Astrocyte (in vitro differentiated cells and primary cell): ENCODE measurements at regions not wholly inside any gene's neighbourhood (a gene's known extent, or its start where the extent isn't known, plus 50 kb on each side); places are given as distances from the start of the nearest gene placed in this dataset.

Source experiments
- DNase-seq: peaks from one replicate; pipeline ENCODE4 v3.0.0-alpha.2; 2010; ENCODE audit warnings: low read depth
- FAIRE-seq: peaks from 2 replicates; lab custom pipeline; 2011; peaks lifted over from hg19 to GRCh38; lab: Jason Lieb, UNC
- H2AFZ ChIP-seq: 2 replicates; pipeline ENCODE4 v1.6.0; 2012; ENCODE audit warnings: low read depth, low read length, inconsistent platforms
- H3K27ac ChIP-seq: 2 replicates; pipeline ENCODE4 v1.5.1; 2011; ENCODE audit warnings: low read depth, low read length, inconsistent platforms
- H3K27me3 ChIP-seq: 2 replicates; pipeline ENCODE4 v1.6.0; 2011; ENCODE audit warnings: low read length, inconsistent platforms; ENCODE audit not compliant: insufficient read depth
- H3K36me3 ChIP-seq: 2 replicates; pipeline ENCODE4 v1.5.1; 2011; ENCODE audit warnings: low read length, inconsistent platforms; ENCODE audit not compliant: insufficient read depth
- H3K4me1 ChIP-seq: 2 replicates; pipeline ENCODE4 v1.5.1; 2011; ENCODE audit warnings: low read length, inconsistent platforms; ENCODE audit not compliant: insufficient read depth
- H3K4me2 ChIP-seq: 2 replicates; pipeline ENCODE4 v1.6.0; 2012; ENCODE audit warnings: low read length, inconsistent platforms
- H3K4me3 ChIP-seq: 2 replicates; pipeline ENCODE4 v1.5.1; 2011; ENCODE audit warnings: low read depth, mild to moderate bottlenecking, low read length, inconsistent platforms; ENCODE audit not compliant: insufficient read depth
- H3K79me2 ChIP-seq: 2 replicates; pipeline ENCODE4 v1.6.0; 2012; ENCODE audit warnings: mild to moderate bottlenecking, low read length, inconsistent platforms; ENCODE audit not compliant: insufficient read depth
- H3K9ac ChIP-seq: 2 replicates; pipeline ENCODE4 v1.6.0; 2012; ENCODE audit warnings: mild to moderate bottlenecking, low read length, inconsistent platforms
- H3K9me3 ChIP-seq: 2 replicates; pipeline ENCODE4 v1.5.1; 2012; ENCODE audit warnings: low read depth, mild to moderate bottlenecking, low read length, inconsistent platforms; ENCODE audit not compliant: insufficient read depth
- H4K20me1 ChIP-seq: 2 replicates; pipeline ENCODE4 v1.6.0; 2012; ENCODE audit warnings: low read length, inconsistent platforms; ENCODE audit not compliant: insufficient read depth
- H3K27ac Mint-ChIP-seq: one replicate; pipeline ENCODE4 v1.8.0; 2021; ENCODE audit warnings: mild to moderate bottlenecking, mixed read lengths; ENCODE audit not compliant: unreplicated experiment
- H3K27me3 Mint-ChIP-seq: one replicate; pipeline ENCODE4 v1.8.0; 2021; ENCODE audit warnings: low read depth, mixed read lengths; ENCODE audit not compliant: unreplicated experiment
- H3K36me3 Mint-ChIP-seq: one replicate; pipeline ENCODE4 v1.8.0; 2021; ENCODE audit warnings: low read depth, mixed read lengths; ENCODE audit not compliant: unreplicated experiment
- H3K4me1 Mint-ChIP-seq: one replicate; pipeline ENCODE4 v1.8.0; 2021; ENCODE audit warnings: low read depth, mixed read lengths; ENCODE audit not compliant: unreplicated experiment
- H3K4me3 Mint-ChIP-seq: one replicate; pipeline ENCODE4 v1.8.0; 2021; ENCODE audit warnings: mild to moderate bottlenecking, moderate library complexity, mixed read lengths; ENCODE audit not compliant: unreplicated experiment
- H3K9me3 Mint-ChIP-seq: one replicate; pipeline ENCODE4 v1.8.0; 2021; ENCODE audit warnings: mild to moderate bottlenecking, mixed read lengths; ENCODE audit not compliant: unreplicated experiment
- EZH2 ChIP-seq: IDR thresholded peaks from 2 replicates; pipeline ENCODE4 v1.6.1; 2012; ENCODE audit warnings: mild to moderate bottlenecking, low read length, inconsistent platforms; ENCODE audit not compliant: insufficient read depth
- TF ChIP-seq, protein P1 (sequence below): IDR thresholded peaks from 2 replicates; pipeline ENCODE4 v1.5.1; 2011; ENCODE audit warnings: low read depth, mild to moderate bottlenecking, inconsistent platforms, low read length, moderate library complexity; ENCODE audit not compliant: insufficient read depth

DNA sequence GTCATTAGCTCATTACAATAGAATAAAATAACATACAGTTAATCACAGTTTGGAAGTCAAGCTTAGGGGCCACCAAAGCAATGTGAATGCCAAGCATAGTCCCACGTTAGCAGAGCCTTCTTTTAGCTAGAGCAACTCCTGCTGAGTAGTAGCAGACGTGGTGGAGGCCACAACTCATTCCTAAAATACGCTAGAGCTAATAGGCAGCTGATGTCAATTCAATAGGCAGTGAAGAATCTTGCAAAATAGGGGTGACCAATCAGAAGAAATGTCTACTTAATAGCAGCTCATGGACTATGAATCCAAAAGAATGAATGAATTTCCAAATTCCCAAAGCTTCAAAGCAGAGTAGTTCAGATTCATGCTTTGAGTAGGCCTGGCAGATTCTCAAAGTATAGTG is 292.9 kb upstream of the RORA start:
- FAIRE-seq (no peak), DNase-seq (no peak)
- no peaks in the 10 kb centered on the region for H4K20me1 ChIP-seq
- H3K4me1 ChIP-seq = peaks cover 7% of the 10 kb centered on the region
- Mint-ChIP-seq H3K4me3 (no peak overlapping the region), H3K4me1 (peaks cover 31% of the 10 kb centered on the region), H3K27ac (no peak overlapping the region), H3K9me3 (no peaks in the 10 kb centered on the region), H3K36me3 (no peaks in the 10 kb centered on the region), H3K27me3 (peaks cover 13% of the 10 kb centered on the region)
- no peaks in the 10 kb centered on the region for H3K79me2 ChIP-seq
- no peak overlapping the region for H3K4me3 ChIP-seq
- H3K9me3 ChIP-seq = no peaks in the 10 kb centered on the region
- no peak overlapping the region for H3K27ac ChIP-seq
- H3K27me3 ChIP-seq = no peaks in the 10 kb centered on the region
- no peaks in the 10 kb centered on the region for H3K36me3 ChIP-seq
- TF ChIP-seq, protein P1, sequence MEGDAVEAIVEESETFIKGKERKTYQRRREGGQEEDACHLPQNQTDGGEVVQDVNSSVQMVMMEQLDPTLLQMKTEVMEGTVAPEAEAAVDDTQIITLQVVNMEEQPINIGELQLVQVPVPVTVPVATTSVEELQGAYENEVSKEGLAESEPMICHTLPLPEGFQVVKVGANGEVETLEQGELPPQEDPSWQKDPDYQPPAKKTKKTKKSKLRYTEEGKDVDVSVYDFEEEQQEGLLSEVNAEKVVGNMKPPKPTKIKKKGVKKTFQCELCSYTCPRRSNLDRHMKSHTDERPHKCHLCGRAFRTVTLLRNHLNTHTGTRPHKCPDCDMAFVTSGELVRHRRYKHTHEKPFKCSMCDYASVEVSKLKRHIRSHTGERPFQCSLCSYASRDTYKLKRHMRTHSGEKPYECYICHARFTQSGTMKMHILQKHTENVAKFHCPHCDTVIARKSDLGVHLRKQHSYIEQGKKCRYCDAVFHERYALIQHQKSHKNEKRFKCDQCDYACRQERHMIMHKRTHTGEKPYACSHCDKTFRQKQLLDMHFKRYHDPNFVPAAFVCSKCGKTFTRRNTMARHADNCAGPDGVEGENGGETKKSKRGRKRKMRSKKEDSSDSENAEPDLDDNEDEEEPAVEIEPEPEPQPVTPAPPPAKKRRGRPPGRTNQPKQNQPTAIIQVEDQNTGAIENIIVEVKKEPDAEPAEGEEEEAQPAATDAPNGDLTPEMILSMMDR = no peak
- no peak for TF ChIP-seq EZH2
- H3K4me2 ChIP-seq = no peak overlapping the region
- H2AFZ ChIP-seq = no peak overlapping the region
- no peak overlapping the region for H3K9ac ChIP-seq

DNA sequence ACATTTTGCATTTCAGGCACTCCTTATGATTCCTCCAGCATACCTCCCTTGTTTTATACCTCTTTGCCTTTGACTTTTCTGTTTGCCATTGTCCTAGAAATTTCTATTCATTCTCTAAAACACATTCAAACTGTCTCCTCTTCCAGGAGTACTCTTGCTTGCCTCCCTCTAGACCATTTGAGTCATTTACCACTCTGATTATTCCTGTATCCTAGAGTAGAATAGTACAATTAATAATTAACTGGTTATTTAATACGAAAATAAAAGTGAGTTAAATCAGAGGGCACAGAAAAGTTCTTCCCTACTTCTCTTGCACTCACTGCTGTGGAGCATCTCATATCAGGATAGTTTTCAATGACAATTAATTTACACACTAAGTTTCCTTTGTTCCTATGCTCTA is 290.2 kb upstream of the RORA start:
- Histone ChIP-seq H3K27me3 (no peaks in the 10 kb centered on the region), H3K27ac (no peak overlapping the region), H3K4me1 (peaks cover 7% of the 10 kb centered on the region), H4K20me1 (no peaks in the 10 kb centered on the region), H3K4me2 (no peak overlapping the region), H3K9ac (no peak overlapping the region), H3K36me3 (no peaks in the 10 kb centered on the region), H3K4me3 (no peak overlapping the region), H3K79me2 (no peaks in the 10 kb centered on the region), H3K9me3 (no peaks in the 10 kb centered on the region), H2AFZ (no peak overlapping the region)
- H3K4me3 Mint-ChIP-seq = no peak overlapping the region
- no peaks in the 10 kb centered on the region for H3K36me3 Mint-ChIP-seq
- no peak overlapping the region for H3K27ac Mint-ChIP-seq
- TF ChIP-seq, protein P1 = no peak
- TF ChIP-seq EZH2 = no peak
- H3K27me3 Mint-ChIP-seq = no peaks in the 10 kb centered on the region
- H3K4me1 Mint-ChIP-seq = peaks cover 30% of the 10 kb centered on the region
- no peaks in the 10 kb centered on the region for H3K9me3 Mint-ChIP-seq
- FAIRE-seq = no peak
- no peak for DNase-seq

DNA sequence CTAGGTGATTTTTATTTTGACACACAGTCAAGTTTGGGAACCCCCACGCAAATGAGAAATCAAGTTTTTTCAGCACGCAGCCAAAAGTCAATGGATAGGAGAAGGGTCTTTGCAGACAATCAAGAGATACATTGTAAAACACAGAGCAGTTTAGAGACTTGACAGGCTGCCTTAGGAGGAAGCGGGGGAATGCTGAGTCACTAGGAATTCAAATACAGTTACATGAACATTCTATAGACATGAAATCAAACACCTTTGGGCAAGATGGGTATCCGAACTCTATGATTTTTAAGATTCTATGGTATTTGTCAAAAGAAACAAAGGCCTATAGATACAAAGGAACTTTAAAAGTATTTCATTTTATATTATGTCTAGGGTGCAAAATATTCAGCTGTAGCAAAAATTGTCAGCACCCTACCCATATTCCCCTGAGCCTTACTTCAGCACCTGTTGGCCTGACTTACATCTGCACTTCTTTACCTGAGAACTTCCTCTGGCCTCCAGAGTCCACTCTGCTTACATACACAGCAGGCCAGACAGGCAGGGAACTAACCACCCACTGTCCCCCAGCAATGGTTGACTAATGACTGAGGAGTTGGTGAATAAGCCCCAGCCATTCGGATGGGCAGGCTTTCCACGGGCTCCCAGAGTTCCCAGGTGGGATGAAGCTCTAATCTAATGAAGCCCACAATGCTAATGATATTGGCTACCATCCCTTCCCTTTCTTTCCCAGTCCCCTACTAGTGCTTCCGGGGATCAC is 289.3 kb upstream of the RORA start:
- Mint-ChIP-seq H3K9me3 (no peaks in the 10 kb centered on the region), H3K4me3 (no peak overlapping the region), H3K27me3 (no peaks in the 10 kb centered on the region), H3K36me3 (no peaks in the 10 kb centered on the region), H3K4me1 (peaks cover 26% of the 10 kb centered on the region), H3K27ac (peak overlapping the region; percentile 35)
- no peaks in the 10 kb centered on the region for H3K36me3 ChIP-seq
- peak overlapping the region; percentile 59 for H3K4me2 ChIP-seq
- no peak for DNase-seq
- no peak for FAIRE-seq
- no peaks in the 10 kb centered on the region for H3K27me3 ChIP-seq
- H3K79me2 ChIP-seq = no peaks in the 10 kb centered on the region
- no peak overlapping the region for H3K27ac ChIP-seq
- H2AFZ ChIP-seq = no peak overlapping the region
- no peak for TF ChIP-seq EZH2
- peaks cover 7% of the 10 kb centered on the region for H3K4me1 ChIP-seq
- H3K9me3 ChIP-seq = no peaks in the 10 kb centered on the region
- no peaks in the 10 kb centered on the region for H4K20me1 ChIP-seq
- H3K4me3 ChIP-seq = no peak overlapping the region
- H3K9ac ChIP-seq = no peak overlapping the region
